ENCODE measurements at regions not wholly inside any gene's neighbourhood (a gene's known extent, or its start where the extent isn't known, plus 50 kb on each side); places are given as distances from the start of the nearest gene placed in this dataset.

DNA sequence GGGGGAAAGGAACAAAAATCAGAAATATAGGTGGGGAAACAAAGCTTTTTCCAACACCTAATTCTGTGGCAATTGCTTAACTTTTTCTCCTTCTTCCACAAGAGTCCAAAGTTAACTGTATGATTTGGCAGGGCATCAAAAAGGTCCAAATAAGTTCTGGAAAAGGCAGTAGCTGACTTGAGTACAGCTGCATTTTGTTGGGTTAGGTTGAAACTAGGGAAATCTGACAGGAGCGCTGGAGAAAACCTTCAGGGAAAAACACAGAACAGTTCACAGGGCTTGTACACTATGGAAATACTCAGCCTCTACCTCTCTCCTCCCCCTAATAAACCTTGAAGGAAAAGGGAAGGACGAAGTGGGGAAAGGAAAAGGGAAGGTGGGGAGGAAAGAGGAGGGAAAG is 438.6 kb downstream of the ZEB2 start:
- no peak for DNase-seq (ENCODE audit: low read depth in 2 of 2)

DNA sequence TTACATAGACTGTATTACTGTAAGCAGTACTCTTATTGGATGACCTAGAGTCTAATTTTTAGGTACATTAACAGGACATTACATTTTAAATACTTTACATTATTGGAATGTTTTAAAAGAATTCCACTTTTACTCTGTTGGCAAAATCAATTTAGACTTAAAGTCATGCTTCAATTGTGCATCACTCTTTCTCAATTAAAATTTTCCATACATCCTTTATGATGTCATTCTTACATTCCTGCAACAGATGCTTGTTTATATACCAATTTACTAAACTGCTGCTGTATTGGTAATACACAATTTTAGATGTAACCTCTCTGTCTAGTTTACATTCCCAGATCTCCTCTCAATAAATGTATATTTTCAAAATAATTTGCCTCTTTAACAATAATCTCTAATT is 440.1 kb downstream of the ZEB2 start:
- DNase-seq (ENCODE audit: low read depth in 2 of 2): no peak

DNA sequence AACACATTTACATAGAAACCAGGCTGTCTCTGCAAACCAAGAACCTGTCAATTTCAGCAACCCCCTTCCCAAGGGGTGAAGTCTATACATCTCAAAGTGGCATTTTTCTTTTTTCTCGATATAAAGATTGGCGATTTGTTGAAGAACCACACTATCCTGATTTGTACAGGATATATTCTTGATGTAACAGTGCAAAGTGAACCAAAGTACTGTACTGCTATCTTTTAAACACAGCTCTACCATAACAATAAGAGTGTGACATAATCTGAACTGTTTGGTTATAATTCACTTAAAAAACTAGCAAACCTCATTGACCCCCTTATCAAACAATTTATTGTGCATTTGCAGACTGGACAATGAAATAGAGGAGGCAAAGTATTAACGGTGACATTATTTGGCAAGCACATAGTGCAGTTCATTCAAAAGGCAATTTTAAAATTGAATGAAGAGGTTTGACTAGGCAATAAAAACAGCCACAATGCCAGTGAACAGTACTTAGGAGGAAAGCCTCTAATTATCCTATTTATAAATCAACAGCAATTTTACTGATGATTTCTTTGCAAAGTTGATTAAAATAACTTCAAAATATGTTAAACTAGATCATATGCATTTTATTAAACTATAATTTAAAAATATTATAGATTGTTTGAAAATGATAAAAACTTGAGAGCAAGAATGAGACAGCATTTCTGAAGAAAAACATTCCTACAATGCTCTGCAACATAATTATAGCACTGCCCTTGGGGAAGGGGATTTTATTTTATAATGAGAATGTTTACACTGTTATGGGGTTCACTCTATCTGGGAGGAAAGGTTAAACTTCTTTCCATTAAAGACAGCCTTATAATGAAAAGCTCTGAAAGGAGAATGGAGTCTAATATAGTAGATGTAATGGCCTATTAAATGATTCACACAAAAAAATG is 440.9 kb downstream of the ZEB2 start:
- DNase-seq (ENCODE audit: low read depth in 2 of 2): no peak

DNA sequence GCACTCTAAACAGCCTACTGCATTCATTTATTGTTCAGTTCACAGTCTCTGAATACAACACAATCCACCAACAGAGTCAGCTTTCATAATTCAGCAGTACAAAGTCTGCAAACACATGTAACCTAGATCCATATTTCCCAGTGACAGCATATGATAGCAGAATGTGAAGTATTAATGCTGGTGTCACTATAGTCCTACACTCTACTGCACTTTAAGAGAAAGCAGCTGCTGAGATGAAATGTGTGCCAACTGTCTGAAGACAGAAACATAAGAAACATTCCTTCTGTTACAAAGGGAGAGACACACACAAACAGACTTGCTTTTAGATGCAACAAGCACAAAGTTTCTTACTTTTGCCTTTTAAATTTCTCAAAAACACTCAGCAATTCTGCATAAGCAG is 441.8 kb downstream of the ZEB2 start:
- DNase-seq (ENCODE audit: low read depth in 2 of 2): no peak

DNA sequence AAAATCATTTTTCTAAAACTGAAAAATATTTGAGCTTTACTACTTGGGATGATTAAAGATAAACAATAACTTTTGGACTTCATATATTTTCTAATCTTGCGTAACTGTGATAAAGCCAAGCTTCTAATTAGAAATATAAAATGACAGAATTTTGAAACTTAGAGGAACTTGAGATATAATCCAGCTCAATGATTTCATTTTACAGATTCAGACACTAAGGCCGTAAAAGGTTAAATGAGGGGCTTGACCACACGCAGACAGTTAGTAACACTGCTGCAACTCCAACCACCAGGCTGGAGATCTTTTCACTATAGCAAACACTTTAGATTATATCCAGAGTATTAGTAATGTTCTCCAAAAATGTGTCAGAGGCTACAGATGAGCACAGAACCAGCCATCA is 445.5 kb downstream of the ZEB2 start:
- no peak for DNase-seq (ENCODE audit: low read depth in 2 of 2)

DNA sequence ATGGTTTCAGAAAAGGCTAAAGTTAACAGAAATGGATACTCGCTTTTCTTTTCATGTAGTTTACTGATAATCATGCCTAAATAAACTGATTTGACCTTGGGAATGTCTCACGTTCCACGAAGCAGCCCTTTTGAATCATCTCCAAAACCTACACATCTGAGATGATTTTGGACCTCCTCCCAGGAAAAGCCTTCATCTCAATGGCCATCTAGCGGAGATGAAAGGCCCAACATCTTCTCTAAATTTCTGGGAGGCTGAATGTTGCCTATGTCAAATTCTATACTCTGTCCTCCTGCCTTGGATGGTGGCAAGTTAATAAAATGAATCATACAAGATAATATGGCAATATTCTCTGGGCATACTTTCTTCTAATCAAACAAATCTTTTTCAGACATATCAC is 448.5 kb downstream of the ZEB2 start:
- DNase-seq (ENCODE audit: low read depth in 2 of 2): no peak

DNA sequence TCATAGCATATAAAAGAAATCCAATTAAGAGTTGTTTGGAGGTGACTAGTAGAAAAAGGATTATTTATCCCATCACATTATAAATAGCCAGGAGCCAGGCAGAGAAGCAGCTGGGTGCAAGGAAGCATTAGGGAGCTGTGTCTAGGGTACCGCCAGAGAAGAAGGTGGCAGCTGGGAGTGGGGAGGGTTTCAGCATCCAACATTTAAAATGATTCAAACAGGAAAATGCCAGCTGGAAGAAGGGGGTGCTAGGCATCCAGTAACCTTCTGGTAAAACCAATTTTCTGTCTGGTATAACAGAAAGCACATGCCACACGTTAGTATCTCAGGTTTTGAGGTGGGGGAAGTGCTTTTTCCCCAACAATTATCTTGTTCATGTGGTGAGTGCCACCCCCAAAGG is 452.4 kb downstream of the ZEB2 start:
- DNase-seq (ENCODE audit: low read depth in 2 of 2): no peak

DNA sequence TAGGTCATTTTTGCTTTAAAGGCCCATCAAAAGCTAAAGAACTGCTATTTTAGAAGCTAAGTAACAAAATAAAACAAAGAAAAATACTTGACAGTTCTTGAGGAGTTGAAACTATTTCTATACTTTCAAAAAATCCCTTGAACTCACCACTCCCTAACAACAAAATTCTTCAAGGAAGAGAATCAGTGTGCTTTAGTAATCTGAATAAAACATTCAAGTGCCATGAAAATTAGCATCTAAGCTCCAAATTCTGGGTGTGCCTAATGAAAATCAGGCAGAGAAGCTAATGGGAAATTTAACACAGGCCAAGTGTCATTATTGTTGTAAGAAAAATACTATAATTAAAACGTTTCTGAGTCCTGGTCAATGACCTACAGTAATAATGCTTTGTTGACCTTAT is 456.3 kb downstream of the ZEB2 start:
- DNase-seq (ENCODE audit: low read depth in 2 of 2): no peak

DNA sequence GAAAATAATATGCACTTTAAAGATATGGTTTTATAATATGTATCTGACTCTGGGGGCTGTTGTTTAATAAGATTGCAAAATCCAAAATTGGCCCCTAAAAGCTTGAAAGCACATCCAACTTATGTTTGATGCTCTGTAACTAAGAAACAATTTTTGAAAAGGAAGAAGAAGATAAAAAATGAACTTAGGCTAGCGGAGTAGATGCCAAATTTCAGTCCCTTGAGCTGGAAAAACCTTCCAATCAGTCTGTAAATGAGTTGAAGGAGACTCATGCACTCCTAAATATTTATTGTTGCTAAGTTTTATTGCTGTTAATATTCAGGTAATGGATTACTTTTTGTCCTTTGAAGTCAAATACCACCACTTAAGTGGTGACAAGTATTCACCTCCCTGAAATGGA is 465.0 kb downstream of the ZEB2 start:
- no peak for DNase-seq (ENCODE audit: low read depth in 2 of 2)

DNA sequence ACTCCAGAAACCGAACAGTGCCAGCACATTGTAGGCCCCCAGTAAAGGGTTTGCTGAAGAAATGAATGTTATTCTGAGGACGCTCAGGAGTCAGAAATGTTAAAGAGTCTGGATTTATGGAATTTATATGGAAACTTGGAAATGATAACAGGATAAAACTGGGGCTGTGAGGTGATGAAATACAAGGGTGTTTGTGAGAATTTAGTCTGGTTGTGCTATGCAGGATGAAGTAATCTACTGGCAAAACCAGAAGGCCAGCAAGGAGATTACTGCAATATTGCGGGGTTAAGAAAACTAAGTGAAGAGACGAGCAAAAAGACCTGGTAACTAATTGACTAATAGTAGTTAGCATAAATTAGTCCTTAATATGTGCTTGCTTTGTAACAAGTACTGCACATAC is 467.8 kb downstream of the ZEB2 start:
- no peak for DNase-seq (ENCODE audit: low read depth in 2 of 2)

DNA sequence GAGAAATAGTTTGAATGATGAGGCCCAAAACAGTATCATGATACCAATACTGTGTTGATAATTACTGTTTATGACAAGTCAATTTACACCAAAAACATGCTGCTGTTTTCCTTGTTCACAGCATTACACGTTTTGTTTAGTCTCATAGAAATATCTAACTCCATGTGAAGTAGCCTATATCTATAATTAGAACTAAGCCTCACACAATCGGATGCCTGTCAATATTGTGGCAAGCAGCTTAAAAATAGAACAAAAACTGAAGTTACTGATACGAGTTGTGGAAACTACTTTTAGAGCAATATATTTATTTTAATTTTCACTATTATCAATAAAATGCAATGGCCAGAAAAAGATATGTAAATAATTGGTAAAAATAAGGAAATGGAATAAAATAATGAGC is 470.8 kb downstream of the ZEB2 start:
- DNase-seq (ENCODE audit: low read depth in 2 of 2): no peak

DNA sequence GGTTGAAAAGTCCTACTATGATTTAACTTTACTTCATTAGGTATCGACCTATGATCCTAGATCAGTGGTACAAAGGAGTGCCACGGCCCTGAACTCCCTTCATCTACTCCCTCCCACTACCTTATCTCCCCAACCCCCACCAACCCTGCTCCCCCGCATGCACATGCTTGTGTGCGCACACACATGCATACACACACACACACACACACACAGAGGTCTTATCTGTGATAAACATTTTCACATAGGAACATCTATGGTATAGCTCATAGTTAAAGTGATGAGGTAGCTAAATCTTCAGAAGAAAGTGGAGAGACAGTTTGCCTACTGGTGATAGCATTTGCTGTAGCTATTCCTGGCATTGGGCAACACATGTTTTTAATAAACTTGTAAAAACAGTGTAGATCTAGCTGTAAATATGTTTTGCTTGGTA is 471.3 kb downstream of the ZEB2 start:
- DNase-seq (ENCODE audit: low read depth in 2 of 2): no peak

DNA sequence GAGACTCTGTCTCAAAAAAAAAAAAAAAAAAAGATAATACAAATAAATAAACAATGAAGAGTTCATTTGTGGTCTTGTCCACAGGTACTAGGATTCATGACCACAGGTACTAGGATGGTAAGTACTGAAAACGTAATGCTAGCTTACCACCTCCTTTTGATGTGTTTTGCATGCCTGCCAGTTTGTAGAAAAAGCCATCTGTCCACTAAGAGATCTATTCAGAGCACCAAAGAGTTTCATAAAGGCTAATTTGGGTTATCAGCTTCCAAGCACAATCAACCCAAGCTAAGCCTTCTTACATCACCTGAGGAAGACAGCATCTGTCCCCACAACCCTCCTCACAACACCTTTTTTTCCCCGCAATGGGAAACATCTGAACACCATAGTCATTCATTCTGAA is 477.2 kb downstream of the ZEB2 start:
- DNase-seq (ENCODE audit: low read depth in 2 of 2): no peak

DNA sequence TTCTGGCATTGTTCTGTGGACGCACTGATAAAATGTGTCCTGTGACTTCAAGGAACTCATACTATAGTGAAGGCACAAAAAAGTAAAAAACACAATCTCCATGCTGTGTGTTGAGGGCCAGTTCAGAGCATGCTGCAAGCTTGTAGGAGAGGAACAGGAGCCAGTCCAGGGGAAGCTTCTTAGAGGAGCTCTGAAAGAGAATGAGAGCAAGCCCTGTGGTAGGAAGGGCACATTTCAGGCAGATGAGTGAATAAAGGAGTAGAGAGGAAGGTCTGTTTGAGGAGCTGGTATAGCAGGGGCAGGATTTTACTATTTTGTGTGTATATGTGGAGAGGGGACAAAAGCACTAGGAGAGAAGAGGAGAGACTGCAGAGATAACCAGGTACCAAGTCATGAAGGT is 478.3 kb downstream of the ZEB2 start:
- DNase-seq (ENCODE audit: low read depth in 2 of 2): no peak

DNA sequence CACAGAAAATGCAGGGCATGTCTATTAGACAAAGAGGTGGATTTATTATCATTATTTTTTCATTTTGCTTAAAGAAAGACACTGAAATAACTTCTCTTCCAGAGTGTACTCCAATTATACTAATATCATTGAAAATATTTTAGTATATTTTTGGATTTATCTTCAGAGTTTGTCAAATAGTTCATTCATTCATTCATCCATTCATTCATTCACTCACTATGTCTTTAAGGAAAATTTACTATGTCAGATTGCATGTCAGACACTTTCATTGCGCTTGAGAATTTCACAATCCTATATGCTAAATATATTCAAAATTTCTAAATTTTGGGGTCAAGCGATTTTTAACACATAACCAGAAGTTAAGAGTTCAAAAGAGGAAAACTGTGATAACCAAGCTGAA is 479.1 kb downstream of the ZEB2 start:
- no peak for DNase-seq (ENCODE audit: low read depth in 2 of 2)

DNA sequence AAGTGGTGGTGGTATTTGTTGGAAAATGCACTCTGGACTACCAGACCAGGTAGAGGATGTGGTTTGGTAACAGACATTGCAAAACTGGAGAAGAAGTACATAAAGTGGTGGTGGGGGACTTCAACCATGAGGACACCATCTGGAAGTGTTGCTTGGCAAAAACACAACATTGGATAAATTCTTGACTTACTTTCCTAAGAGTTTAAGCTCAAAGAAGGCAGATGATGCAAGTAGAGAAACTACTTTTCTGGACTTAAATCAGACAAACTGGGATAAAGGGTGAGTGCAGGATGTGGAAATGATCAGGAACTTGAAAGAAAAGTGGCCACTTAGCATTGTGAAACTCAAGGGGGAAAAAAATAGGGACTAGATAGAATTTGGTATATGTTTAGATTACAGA is 487.4 kb downstream of the ZEB2 start:
- DNase-seq (ENCODE audit: low read depth in 2 of 2): no peak

DNA sequence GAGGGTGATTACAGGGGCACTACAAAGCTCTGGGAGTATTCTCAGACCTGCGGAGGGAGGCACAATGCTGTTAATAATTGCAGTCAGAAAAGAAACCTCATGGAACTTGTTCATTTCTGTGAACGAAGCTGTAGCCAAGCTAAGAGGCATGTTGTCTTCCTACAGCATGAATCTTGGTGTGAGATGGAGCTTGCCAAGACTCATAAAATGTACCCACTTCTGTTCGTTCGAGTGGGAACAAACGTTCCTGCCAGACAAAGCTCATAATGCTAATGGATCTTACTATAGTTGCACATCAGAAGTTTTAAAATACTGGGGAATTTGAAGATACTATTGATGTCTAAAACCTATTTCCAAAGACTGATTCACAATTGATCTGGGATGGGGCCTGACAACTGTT is 489.1 kb downstream of the ZEB2 start:
- DNase-seq (ENCODE audit: low read depth in 2 of 2): no peak

DNA sequence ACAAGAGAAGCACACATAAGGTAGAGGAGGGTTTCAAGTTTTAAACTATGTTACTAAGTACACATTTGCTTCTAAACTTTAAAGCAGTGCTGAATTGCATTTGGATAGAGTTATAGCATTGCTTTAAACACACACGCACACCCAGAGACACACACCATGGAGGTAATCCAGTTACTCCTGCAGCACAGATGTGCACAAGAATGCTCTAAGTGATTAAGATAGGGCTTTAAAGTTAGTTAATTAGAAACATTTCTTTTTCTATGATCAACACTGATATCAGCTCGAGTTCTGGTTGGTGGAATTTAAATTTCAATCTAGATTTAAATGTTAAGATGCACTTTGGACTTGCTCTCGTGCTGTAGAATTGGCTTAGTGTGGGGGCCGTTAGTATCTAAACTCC is 492.3 kb downstream of the ZEB2 start:
- no peak for DNase-seq (ENCODE audit: low read depth in 2 of 2)

DNA sequence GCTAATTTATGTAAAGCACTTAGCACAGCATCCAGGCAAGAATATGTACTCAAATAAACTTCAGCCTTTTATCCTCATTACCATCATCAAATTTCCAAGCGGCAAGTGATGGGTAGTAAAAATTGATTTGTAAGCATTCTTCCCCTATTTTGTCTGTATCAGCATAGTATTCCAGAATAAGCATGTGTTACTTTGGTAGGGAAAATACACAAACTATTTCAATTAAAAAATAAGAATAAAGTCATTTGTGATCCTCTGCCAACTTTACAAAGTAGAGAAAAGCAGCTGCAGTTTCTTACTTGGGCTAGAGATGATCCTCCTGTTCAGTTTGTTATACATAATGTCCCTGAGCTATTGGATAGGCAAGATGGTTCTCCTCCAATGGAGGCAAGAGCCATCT is 493.2 kb downstream of the ZEB2 start:
- no peak for DNase-seq (ENCODE audit: low read depth in 2 of 2)

DNA sequence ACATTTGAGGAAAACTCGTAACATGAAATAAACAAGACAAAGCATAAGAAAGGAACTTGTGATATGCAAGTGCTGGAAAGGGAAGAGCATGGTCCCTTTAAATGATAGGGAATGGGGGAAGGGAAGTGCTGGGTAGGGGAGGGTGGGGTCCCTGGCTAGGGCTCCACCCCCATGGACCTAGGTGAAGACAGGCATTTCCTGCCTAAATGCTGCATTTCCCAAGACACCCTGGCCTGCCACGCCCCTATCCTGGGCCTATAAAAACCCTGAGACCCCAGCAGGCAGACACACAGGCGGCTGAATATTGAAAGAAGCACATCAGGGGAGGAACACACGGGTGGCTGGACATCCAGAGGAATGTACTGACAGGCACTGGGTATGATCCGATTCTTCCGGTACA is 499.9 kb downstream of the ZEB2 start:
- DNase-seq (ENCODE audit: low read depth in 2 of 2): no peak

DNA sequence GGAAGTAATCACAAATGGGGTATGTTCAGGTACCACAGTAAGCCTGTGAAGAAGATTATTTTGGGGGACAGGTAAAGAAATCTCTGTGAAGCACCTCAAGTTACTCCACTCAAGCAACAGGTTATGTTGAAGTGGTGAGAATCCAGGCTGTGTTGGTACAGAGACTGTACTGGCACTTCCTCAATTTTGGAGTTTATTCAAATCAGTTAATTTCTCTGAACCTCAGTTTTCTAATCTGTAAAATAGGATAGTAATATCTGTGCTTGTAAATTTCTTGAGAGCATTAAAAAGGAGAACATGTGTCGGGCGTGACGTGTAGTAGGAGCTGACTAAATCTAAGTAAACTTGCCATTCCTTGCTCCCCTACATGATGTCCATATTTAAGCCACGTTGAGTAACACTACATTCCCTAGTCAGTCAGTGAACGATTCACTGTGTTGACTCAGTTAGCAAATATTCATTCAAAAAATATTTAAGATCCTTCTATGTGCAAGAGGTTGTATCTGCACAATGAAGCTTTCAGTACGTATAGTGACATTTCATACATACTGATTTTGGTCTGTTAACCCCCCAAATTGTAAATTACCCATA is 504.2 kb downstream of the ZEB2 start:
- DNase-seq (ENCODE audit: low read depth in 2 of 2): no peak

DNA sequence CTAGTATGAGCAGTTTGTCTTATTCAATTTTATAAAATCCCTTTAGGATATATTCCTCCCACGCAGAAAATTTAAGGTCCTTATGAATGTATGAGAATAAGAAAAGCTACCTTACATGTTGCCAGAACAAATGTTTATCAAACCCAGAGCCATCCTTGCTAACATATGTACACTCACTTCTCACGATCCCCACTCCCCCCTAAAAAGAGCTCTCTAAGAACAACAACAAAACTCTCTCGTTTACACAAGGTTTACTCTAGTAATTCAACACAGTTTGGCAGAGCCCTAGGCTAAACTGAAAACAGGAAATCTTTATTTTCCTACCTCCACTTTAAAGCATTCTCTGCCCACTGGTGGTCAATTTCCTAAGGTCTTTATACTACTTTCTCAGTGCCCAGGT is 504.9 kb downstream of the ZEB2 start:
- DNase-seq (ENCODE audit: low read depth in 2 of 2): no peak

DNA sequence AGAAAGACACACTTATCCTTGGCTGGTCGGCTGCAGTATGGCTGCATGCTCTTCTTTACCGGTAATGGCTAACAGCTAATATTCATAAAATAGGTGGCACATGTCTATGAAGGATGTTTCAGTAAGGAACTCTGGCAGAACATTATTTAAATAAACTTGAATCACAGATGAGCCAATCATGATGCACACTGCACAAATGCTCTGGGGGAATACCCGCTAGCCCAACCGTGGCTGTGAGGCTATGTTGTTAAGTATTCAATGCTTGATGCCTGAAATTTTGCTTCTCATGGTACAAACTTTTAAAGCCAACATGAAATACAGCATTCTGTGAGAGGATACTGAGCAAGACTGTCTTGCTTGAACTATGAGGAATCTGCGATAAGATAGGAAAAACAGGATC is 505.8 kb downstream of the ZEB2 start:
- no peak for DNase-seq (ENCODE audit: low read depth in 2 of 2)

DNA sequence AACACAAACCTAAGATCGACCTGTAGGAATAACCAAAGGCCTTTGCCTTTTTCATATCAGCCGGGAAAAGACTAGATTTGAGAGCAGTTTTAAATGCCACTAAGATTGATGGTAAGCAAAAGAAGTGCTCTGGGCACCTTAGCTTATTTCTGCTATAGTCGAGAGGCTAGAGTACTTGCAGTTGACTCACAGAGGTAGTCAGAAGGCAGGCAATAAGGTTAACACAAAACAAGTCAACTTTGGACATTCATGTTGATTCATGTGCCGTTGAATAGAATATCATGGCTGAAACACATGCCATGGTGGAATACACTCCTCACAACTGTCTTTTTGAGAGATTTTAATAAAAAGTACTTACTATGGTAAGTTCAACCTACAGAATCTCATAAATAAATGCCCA is 507.6 kb downstream of the ZEB2 start:
- no peak for DNase-seq (ENCODE audit: low read depth in 2 of 2)
